ENCODE measurements at regions not wholly inside any gene's neighbourhood (a gene's known extent, or its start where the extent isn't known, plus 50 kb on each side); places are given as distances from the start of the nearest gene placed in this dataset.
"Not testable (repeated sequence)": the region's sequence is repeated elsewhere in the genome, so short reads cannot be mapped to it uniquely, and the experiment has no call there.

- Mint-ChIP-seq H3K27me3 (no peaks in the 10 kb centered on the region), H3K4me3 (no peak overlapping the region), H3K4me1 (no peaks in the 10 kb centered on the region), H3K36me3 (no peaks in the 10 kb centered on the region), H3K27ac (no peak overlapping the region), H3K9me3 (no peaks in the 10 kb centered on the region)
- ATAC-seq: no peak
Measured at GRCh38 chr3:153897025-153897723, 224.0 kb upstream of the ARHGEF26 start.

GRCh38 chr3:153897842-153898241, 223.3 kb upstream of the ARHGEF26 start:
- H3K4me3 Mint-ChIP-seq: no peak overlapping the region
- no peaks in the 10 kb centered on the region for H3K27me3 Mint-ChIP-seq
- no peaks in the 10 kb centered on the region for H3K4me1 Mint-ChIP-seq
- H3K36me3 Mint-ChIP-seq: no peaks in the 10 kb centered on the region
- ATAC-seq: no peak
- H3K9me3 Mint-ChIP-seq: no peaks in the 10 kb centered on the region
- H3K27ac Mint-ChIP-seq: no peak overlapping the region

GRCh38 chr3:153901152-153901551, 220.0 kb upstream of the ARHGEF26 start:
- H3K27ac Mint-ChIP-seq: no peak overlapping the region
- H3K4me3 Mint-ChIP-seq: no peak overlapping the region
- H3K36me3 Mint-ChIP-seq: no peaks in the 10 kb centered on the region
- H3K27me3 Mint-ChIP-seq: no peaks in the 10 kb centered on the region
- no peaks in the 10 kb centered on the region for H3K4me1 Mint-ChIP-seq
- peaks cover 5% of the 10 kb centered on the region for H3K9me3 Mint-ChIP-seq
- ATAC-seq: no peak

GRCh38 chr3:153901991-153902390, 219.2 kb upstream of the ARHGEF26 start:
- ATAC-seq: no peak
- Mint-ChIP-seq H3K36me3 (no peaks in the 10 kb centered on the region), H3K27me3 (no peaks in the 10 kb centered on the region), H3K9me3 (peaks cover 5% of the 10 kb centered on the region), H3K4me1 (no peaks in the 10 kb centered on the region), H3K27ac (no peak overlapping the region), H3K4me3 (no peak overlapping the region)

- H3K4me1 Mint-ChIP-seq: no peaks in the 10 kb centered on the region
- no peaks in the 10 kb centered on the region for H3K36me3 Mint-ChIP-seq
- no peaks in the 10 kb centered on the region for H3K27me3 Mint-ChIP-seq
- ATAC-seq: no peak
- H3K4me3 Mint-ChIP-seq: no peak overlapping the region
- H3K9me3 Mint-ChIP-seq: peaks cover 5% of the 10 kb centered on the region
- H3K27ac Mint-ChIP-seq: no peak overlapping the region
Measured at GRCh38 chr3:153903430-153903829, 217.8 kb upstream of the ARHGEF26 start.

GRCh38 chr3:153906366-153906765, 214.8 kb upstream of the ARHGEF26 start:
- no peaks in the 10 kb centered on the region for H3K4me1 Mint-ChIP-seq
- H3K4me3 Mint-ChIP-seq: no peak overlapping the region
- peaks cover 5% of the 10 kb centered on the region for H3K9me3 Mint-ChIP-seq
- ATAC-seq: no peak
- H3K27me3 Mint-ChIP-seq: no peaks in the 10 kb centered on the region
- H3K36me3 Mint-ChIP-seq: no peaks in the 10 kb centered on the region
- no peak overlapping the region for H3K27ac Mint-ChIP-seq

- ATAC-seq: no peak
- Mint-ChIP-seq H3K36me3 (no peaks in the 10 kb centered on the region), H3K27ac (no peak overlapping the region), H3K27me3 (no peaks in the 10 kb centered on the region), H3K9me3 (no peaks in the 10 kb centered on the region), H3K4me1 (no peaks in the 10 kb centered on the region), H3K4me3 (no peak overlapping the region)
Measured at GRCh38 chr3:153910387-153910786, 210.8 kb upstream of the ARHGEF26 start.

- H3K9me3 Mint-ChIP-seq: no peaks in the 10 kb centered on the region
- no peaks in the 10 kb centered on the region for H3K36me3 Mint-ChIP-seq
- H3K27ac Mint-ChIP-seq: no peak overlapping the region
- no peak overlapping the region for H3K4me3 Mint-ChIP-seq
- no peaks in the 10 kb centered on the region for H3K27me3 Mint-ChIP-seq
- ATAC-seq: no peak
- no peaks in the 10 kb centered on the region for H3K4me1 Mint-ChIP-seq
Measured at GRCh38 chr3:153911116-153911515, 210.1 kb upstream of the ARHGEF26 start.

GRCh38 chr3:153919773-153920172, 201.4 kb upstream of the ARHGEF26 start:
- Mint-ChIP-seq H3K27ac (no peak overlapping the region), H3K36me3 (no peaks in the 10 kb centered on the region), H3K4me1 (no peaks in the 10 kb centered on the region), H3K9me3 (peaks cover 6% of the 10 kb centered on the region), H3K27me3 (no peaks in the 10 kb centered on the region), H3K4me3 (no peak overlapping the region)
- ATAC-seq: no peak

- H3K4me3 Mint-ChIP-seq: no peak overlapping the region
- no peaks in the 10 kb centered on the region for H3K36me3 Mint-ChIP-seq
- no peak overlapping the region for H3K27ac Mint-ChIP-seq
- ATAC-seq: no peak
- no peaks in the 10 kb centered on the region for H3K27me3 Mint-ChIP-seq
- peaks cover 6% of the 10 kb centered on the region for H3K9me3 Mint-ChIP-seq
- no peaks in the 10 kb centered on the region for H3K4me1 Mint-ChIP-seq
Measured at GRCh38 chr3:153921826-153922225, 199.4 kb upstream of the ARHGEF26 start.

- ATAC-seq: no peak
- peaks cover 3% of the 10 kb centered on the region for H3K9me3 Mint-ChIP-seq
Measured at GRCh38 chr3:153925841-153926514, 195.2 kb upstream of the ARHGEF26 start.

GRCh38 chr3:153927107-153927506, 194.1 kb upstream of the ARHGEF26 start:
- Mint-ChIP-seq H3K27ac (no peak overlapping the region), H3K4me1 (no peaks in the 10 kb centered on the region), H3K9me3 (peaks cover 3% of the 10 kb centered on the region), H3K4me3 (no peak overlapping the region), H3K27me3 (no peaks in the 10 kb centered on the region), H3K36me3 (no peaks in the 10 kb centered on the region)
- ATAC-seq: no peak

More at GRCh38 chr3:153925841-153926514, 195.2 kb upstream of the ARHGEF26 start:
- Mint-ChIP-seq H3K36me3 (no peaks in the 10 kb centered on the region), H3K4me1 (no peaks in the 10 kb centered on the region), H3K4me3 (no peak overlapping the region), H3K27ac (no peak overlapping the region), H3K27me3 (no peaks in the 10 kb centered on the region)

- no peaks in the 10 kb centered on the region for H3K4me1 Mint-ChIP-seq
- ATAC-seq: no peak
- no peak overlapping the region for H3K4me3 Mint-ChIP-seq
- H3K27ac Mint-ChIP-seq: no peak overlapping the region
- no peaks in the 10 kb centered on the region for H3K9me3 Mint-ChIP-seq
- H3K27me3 Mint-ChIP-seq: no peaks in the 10 kb centered on the region
- H3K36me3 Mint-ChIP-seq: no peaks in the 10 kb centered on the region
Measured at GRCh38 chr3:153928851-153929250, 192.3 kb upstream of the ARHGEF26 start.

- not testable (repeated sequence) for H3K4me3 Mint-ChIP-seq, H3K36me3 Mint-ChIP-seq, H3K9me3 Mint-ChIP-seq, ATAC-seq, H3K27ac Mint-ChIP-seq, H3K27me3 Mint-ChIP-seq, H3K4me1 Mint-ChIP-seq
Measured at GRCh38 chr3:153933481-153933880, 187.7 kb upstream of the ARHGEF26 start.

- H3K27ac Mint-ChIP-seq: no peak overlapping the region
- no peak overlapping the region for H3K4me3 Mint-ChIP-seq
- H3K4me1 Mint-ChIP-seq: no peaks in the 10 kb centered on the region
- no peaks in the 10 kb centered on the region for H3K27me3 Mint-ChIP-seq
- H3K36me3 Mint-ChIP-seq: no peaks in the 10 kb centered on the region
- H3K9me3 Mint-ChIP-seq: peaks cover 6% of the 10 kb centered on the region
- ATAC-seq: no peak
Measured at GRCh38 chr3:153944084-153944483, 177.1 kb upstream of the ARHGEF26 start.

- Mint-ChIP-seq H3K27me3 (no peaks in the 10 kb centered on the region), H3K4me1 (no peaks in the 10 kb centered on the region), H3K36me3 (no peaks in the 10 kb centered on the region), H3K27ac (no peak overlapping the region), H3K4me3 (no peak overlapping the region), H3K9me3 (peaks cover 4% of the 10 kb centered on the region)
- ATAC-seq: no peak
Measured at GRCh38 chr3:153951276-153951675, 169.9 kb upstream of the ARHGEF26 start.
